ENCODE measurements at regions not wholly inside any gene's neighbourhood (a gene's known extent, or its start where the extent isn't known, plus 50 kb on each side); places are given as distances from the start of the nearest gene placed in this dataset.

GRCh38 chr2:18911416-18911815, 322.0 kb upstream of the NT5C1B start:
- DNase-seq (ENCODE audit: low read depth in 4 of 4, low spot score in 2 of 4): no peak

DNA sequence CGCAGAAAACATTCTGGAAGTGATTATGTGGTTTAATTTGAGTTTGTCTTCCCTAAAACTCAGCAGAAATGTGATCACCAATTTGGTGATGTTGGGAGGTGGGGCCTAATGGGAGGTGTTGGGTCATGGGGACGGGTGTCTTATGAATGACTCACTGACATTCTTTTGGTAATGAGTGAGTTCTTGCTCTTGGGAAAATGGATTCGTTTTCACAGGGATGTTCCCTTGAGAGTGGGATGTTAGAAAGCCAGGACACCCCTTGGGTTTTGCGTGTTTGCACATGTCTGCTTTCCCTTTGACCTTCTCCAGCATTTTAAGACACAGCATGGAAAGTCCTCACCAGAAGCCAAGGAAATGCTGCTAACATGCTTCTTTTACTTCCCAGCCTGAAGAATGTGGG, 321.5 kb upstream of the NT5C1B start:
- no peak for DNase-seq (ENCODE audit: low read depth in 4 of 4, low spot score in 2 of 4)

- no peak for DNase-seq (ENCODE audit: low read depth in 4 of 4, low spot score in 2 of 4)
Observed at GRCh38 chr2:18907937-18908336, 318.6 kb upstream of the NT5C1B start.

DNA sequence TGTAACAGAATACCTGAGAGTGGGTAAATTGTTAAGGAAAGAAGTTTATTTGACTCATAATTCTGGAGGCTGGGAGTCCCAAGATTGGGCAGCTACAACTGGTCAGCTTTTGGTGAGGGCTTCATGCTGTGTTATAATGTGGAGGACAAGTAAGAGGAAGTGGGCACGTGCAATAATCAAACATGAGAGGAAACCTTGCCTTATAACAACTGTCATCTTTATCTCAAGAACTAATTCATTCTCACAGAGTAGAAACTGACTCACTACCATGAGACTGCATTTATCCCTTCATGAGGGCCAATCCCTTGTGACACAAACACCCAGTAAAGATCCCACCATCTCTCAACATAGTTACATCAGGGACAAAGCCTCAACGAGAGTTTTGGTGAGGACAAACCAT, 318.1 kb upstream of the NT5C1B start:
- DNase-seq (ENCODE audit: low read depth in 4 of 4, low spot score in 2 of 4): no peak

DNA sequence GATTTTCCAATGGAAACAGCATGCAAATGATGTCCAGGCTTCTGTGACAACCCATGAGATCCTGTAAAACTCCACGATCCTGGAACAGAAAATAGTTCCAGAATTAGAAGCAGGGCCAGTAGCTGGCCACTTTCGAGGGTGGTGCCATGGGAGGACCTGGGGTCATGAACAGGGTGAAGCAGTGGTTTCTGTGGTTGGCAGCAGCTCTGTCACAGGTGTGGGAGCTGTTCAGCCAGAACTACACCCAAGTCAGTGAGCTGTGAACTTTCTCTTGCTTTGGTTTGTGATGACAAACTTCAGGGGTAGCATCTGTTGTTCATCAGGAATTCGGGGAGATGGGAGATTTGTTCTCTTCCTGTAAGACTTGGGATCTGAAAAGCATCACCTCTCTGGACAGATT, 314.4 kb upstream of the NT5C1B start:
- no peak for DNase-seq (ENCODE audit: low read depth in 4 of 4, low spot score in 2 of 4)

DNA sequence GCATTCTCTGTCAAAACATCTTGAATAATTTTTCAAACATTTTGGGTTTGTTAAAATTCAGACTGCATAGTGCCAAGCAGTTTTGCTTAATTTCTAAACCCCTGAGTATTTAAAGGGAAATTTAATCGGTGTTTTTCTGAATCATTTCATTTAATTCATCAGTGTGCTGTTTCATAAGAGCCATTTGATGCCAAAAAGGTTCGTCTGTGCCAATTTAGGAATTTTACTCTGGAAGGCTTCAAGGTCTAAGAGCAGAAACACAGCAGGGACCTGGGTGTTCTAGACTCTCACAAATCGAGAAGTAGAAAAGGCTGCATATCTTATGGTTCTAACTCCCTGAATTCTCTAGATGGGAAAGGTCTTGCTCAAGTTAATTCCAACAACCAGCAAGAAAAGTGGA, 311.9 kb upstream of the NT5C1B start:
- no peak for DNase-seq (ENCODE audit: low read depth in 4 of 4, low spot score in 2 of 4)

- no peak for DNase-seq (ENCODE audit: low read depth in 4 of 4, low spot score in 2 of 4)
Observed at GRCh38 chr2:18900691-18901141, 311.3 kb upstream of the NT5C1B start.

- no peak for DNase-seq (ENCODE audit: low read depth in 4 of 4, low spot score in 2 of 4)
Observed at GRCh38 chr2:18899725-18900124, 310.4 kb upstream of the NT5C1B start.

- no peak for DNase-seq (ENCODE audit: low read depth in 4 of 4, low spot score in 2 of 4)
Observed at GRCh38 chr2:18898271-18898670, 308.9 kb upstream of the NT5C1B start.

DNA sequence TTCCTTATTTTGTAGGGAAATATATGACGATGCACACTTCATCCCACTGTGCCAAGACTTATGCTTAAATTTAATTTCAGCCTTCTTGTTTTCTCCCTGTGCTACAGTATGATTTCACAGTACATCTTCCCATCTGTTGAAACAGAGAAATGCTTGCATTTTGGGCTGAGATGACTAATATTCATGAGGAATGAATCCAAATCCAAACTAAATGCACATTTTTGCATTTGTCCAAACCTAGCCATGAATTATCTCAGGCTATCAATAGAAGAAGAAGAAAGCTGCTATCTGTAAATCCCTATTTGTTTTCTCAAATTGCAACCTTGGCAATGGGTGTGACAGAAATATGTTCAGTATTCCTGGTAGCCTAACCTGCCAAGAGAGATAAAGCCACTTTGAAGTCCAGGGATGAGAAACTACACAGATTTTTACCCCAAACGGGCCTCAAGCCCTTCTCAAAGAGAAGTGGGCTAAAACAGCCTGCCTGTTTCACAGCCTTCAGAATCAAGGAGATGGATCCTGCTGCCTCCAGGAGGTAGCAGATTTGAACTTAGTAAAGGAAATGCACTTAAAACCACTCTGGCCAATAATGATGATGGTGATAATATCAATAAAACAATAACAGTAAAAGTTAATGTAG, 306.9 kb upstream of the NT5C1B start:
- no peak for DNase-seq (ENCODE audit: low read depth in 4 of 4, low spot score in 2 of 4)

DNA sequence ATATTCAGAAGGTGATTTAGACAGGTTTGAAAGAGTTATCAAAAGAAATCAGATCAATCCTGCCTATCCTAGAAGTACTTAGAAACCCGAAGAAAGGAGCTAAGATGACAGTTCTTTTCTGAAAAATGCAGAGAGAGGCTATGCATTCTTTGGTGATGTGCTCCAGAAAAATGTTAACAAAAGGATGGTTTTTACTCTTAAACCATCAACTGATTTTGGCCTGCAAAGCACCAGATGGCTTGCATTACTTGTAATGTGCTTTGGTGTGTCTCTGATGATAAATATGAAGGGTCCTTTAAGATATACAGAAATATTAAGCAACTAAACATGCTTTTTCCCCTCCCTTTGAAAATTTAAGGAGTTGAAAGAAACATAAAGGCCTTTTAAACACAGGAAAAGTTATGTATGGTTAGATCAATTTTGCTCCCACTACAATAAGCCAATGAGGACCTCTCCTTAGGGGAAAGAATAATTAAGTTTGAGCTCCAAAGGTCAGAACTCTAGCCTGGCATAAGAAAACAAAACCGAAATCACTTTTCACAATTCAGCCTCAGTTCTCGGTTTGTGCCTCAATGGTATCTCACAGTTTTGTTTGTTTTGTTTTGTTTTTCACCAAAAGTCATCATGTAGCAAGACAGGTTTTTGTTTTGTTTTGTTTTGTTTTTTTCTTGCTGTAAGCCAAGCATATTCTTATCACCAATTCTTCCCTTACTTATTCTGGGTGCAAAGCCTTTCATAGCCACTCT, 302.4 kb upstream of the NT5C1B start:
- no peak for DNase-seq (ENCODE audit: low read depth in 4 of 4, low spot score in 2 of 4)

GRCh38 chr2:18889565-18890332, 300.4 kb upstream of the NT5C1B start:
- DNase-seq (ENCODE audit: low read depth in 4 of 4, low spot score in 2 of 4): no peak

DNA sequence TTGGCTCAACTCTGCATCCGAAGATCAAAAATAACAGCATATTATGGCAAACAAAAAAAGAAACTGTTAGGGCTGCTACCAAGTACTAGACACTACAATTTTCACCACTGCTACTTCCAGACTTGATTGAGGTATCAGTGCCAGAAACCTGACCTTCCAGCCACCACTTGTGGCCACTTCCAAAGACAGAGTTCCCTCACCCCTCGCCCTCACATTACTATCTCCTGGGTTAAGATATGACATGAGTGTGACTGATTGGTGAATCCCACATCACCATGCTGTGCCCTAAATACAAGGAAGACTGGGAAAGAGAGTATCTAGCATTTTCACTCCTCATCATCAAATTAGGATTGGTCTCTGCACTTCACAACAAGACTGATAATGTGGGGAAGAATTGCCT, 296.1 kb upstream of the NT5C1B start:
- no peak for DNase-seq (ENCODE audit: low read depth in 4 of 4, low spot score in 2 of 4)

DNA sequence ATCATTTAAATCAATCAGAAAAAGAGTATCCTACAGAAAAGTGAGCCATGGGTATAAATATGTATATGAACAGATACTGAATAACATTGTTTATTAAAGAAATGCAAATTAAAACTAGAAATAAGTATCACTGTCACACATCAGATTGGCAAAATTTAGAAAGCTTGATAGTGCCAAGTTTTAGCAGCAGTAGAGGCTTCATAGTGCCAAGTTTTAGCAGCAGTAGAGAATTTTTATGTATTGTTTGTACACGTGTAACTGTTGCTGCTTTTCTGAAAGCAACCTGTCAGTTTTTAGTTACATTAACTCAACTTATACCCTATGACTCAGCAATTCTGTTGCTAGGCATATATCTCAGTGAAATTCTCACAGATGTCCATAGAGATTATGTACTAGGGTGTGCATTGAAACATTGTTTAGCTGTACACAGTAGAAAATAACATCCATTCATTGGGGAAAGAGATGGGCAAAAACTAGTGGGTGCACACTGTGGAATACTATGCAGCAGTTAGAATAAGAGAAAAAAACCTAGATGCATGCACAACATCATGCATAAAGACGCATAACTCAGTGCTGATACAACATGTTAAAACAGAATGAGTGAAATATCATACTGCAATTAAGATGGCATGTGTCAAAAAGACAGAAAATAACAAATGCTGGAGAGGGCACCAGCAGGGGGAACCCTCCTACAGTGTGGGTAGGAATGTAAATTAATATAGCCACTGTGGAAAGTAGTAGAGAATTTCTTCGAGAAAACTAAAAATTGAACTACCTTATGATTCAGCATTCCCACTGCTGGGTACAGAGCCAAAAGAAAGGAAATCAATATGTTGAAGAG, 294.5 kb upstream of the NT5C1B start:
- no peak for DNase-seq (ENCODE audit: low read depth in 4 of 4, low spot score in 2 of 4)

- no peak for DNase-seq (ENCODE audit: low read depth in 4 of 4, low spot score in 2 of 4)
Observed at GRCh38 chr2:18871430-18871829, 282.1 kb upstream of the NT5C1B start.

- no peak for DNase-seq (ENCODE audit: low read depth in 4 of 4, low spot score in 2 of 4)
Observed at GRCh38 chr2:18870307-18870706, 280.9 kb upstream of the NT5C1B start.

GRCh38 chr2:18861951-18862350, 272.6 kb upstream of the NT5C1B start:
- DNase-seq (ENCODE audit: low read depth in 4 of 4, low spot score in 2 of 4): no peak

DNA sequence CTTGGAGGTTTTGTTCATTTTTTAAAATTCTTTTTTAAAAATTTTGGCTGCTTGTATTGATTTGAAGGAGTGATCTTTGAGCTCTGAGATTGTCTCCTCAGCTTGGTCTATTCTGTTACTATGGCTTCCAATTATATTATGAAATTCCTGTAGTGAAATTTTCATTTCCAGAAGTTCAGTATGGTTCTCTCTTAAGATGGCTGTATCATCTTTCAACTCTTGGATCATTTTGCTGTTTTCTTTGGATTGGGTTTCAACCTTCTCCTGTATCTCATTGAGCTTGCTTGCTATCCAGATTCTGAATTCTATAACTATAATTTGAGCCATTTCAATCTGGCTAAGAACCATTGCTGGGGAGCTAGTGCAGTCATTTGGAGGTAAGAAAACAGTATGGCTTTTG, 270.8 kb upstream of the NT5C1B start:
- no peak for DNase-seq (ENCODE audit: low read depth in 4 of 4, low spot score in 2 of 4)

DNA sequence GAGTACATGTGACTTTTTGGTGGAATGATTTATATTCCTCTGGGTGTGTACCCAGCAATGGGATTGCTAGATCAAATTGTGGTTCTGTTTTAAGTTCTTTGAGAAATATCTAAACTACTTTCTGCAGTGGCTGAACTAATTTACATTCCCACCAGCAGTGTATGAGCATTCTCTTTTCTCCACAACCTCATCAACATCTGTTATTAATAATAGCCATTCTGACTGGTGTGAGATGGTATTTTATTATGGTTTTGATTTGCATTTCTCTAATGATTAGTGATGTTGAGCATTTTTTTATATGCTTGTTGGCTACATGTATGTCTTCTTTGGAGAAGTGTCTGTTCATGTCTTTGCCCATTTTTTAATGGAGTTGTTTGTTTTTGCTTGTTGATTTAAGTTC, 267.4 kb upstream of the NT5C1B start:
- DNase-seq (ENCODE audit: low read depth in 4 of 4, low spot score in 2 of 4): no peak

DNA sequence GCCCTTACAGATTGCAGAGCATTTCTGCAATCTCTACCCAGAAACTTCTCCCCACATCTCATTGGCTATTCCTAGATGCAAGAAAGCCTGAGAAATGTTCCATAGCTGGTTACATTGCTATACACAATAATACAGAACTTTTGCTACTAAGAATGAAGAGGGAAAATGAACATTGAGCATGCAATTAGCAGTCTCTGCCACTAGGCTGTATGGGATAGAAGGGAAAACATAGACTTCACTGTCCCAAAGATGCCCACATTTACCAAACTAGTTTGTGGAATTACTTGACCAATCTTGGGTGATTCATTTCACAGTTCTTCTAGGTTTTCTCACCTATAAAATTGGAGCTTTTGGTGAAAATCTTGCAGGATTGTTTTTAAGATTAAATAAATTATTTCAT, 265.7 kb upstream of the NT5C1B start:
- no peak for DNase-seq (ENCODE audit: low read depth in 4 of 4, low spot score in 2 of 4)

All from left renal cortex interstitium (tissue), 4 donors.